PC-9 (cell line): ENCODE measurements at regions not wholly inside any gene's neighbourhood (a gene's known extent, or its start where the extent isn't known, plus 50 kb on each side); places are given as distances from the start of the nearest gene placed in this dataset.

Experiments
- CTCF ChIP-seq: fragments of 200-600 bp; sonication (generic); conservative IDR thresholded peaks from 2 replicates; pipeline ENCODE4 v1.6.1; 2017; ENCODE audit warnings: mixed run types, antibody characterized with exemption, mild to moderate bottlenecking, moderate library complexity
- EZH2 ChIP-seq: fragments of 200-600 bp; sonication (generic); IDR thresholded peaks from 2 replicates; pipeline ENCODE4 v1.8.0; 2017; ENCODE audit warnings: antibody characterized with exemption, low read depth

GRCh38 chr14:92247947-92248346 is 75.0 kb upstream of the SLC24A4 start:
- TF ChIP-seq EZH2 (no peak), CTCF (no peak)
